Endothelial cell of umbilical vein (primary cell): ENCODE measurements at regions not wholly inside any gene's neighbourhood (a gene's known extent, or its start where the extent isn't known, plus 50 kb on each side); places are given as distances from the start of the nearest gene placed in this dataset.

Source experiments
- BruUV-seq: library from RNA; stranded (reverse); fragments of 400-500 nt; replicated peaks from 2 replicates; lab custom pipeline; 2021; lab: Mats Ljungman, UMichigan
- CTCF ChIA-PET: fragments of 300-600, 350-600 bp; sonication (Branson Sonifier 250); formaldehyde crosslinking; loops from one replicate; lab custom pipeline; 2021; ENCODE audit warnings: antibody characterized with exemption, inconsistent platforms; lab: Charles Lee
- POLR2A ChIA-PET: fragments of 300-600, 350-600 bp; sonication (Branson Sonifier 250); formaldehyde crosslinking; loops from one replicate; lab custom pipeline; 2021; ENCODE audit warnings: antibody characterized with exemption, inconsistent platforms; lab: Charles Lee
- DNase-seq: peaks from one replicate; pipeline ENCODE4 v3.0.0-alpha.2; 2011; ENCODE audit warnings: low read depth, low spot score
- FAIRE-seq: peaks from 2 replicates; lab custom pipeline; 2011; peaks lifted over from hg19 to GRCh38; lab: Jason Lieb, UNC
- H2AFZ ChIP-seq: 2 replicates; pipeline ENCODE4 v1.6.0; 2012; ENCODE audit warnings: low read depth, low read length, control low read depth, inconsistent platforms
- H3K27ac ChIP-seq: 2 replicates; pipeline ENCODE4 v1.5.1; 2011; ENCODE audit warnings: low read depth, mild to moderate bottlenecking, control low read depth, low read length, moderate library complexity; ENCODE audit not compliant: insufficient read depth
- H3K27me3 ChIP-seq, 2 experiments: 2 replicates each; pipeline versions ENCODE4 v1.6.0 to v1.6.1; 2011; ENCODE audit warnings: low read length in 2 of 2, mixed read lengths in 1 of 2; ENCODE audit not compliant: control insufficient read depth in 2 of 2, insufficient read depth in 2 of 2
- H3K36me3 ChIP-seq, 2 experiments: 2 replicates in 1 of 2; 3 replicates in 1 of 2; pipeline ENCODE4 v1.5.1; 2011; ENCODE audit warnings: low read length in 2 of 2, mild to moderate bottlenecking in 1 of 2, moderate library complexity in 1 of 2; ENCODE audit not compliant: control insufficient read depth in 2 of 2, insufficient read depth in 2 of 2; ENCODE audit errors: extremely low read depth in 1 of 2
- H3K4me1 ChIP-seq: 3 replicates; pipeline ENCODE4 v1.5.1; 2011; ENCODE audit warnings: mild to moderate bottlenecking, low read length; ENCODE audit not compliant: control insufficient read depth, insufficient read depth; ENCODE audit errors: extremely low read depth
- H3K4me2 ChIP-seq: 2 replicates; pipeline ENCODE4 v1.6.1; 2011; ENCODE audit warnings: low read length, control low read depth, mixed read lengths; ENCODE audit not compliant: insufficient read depth
- H3K4me3 ChIP-seq, 3 experiments: fragments of 200-600 bp in 1 of 3; sonication (generic), shearing (Covaris generic) in 1 of 3; replicated peaks in 1 of 3; 2 replicates each; pipeline ENCODE4 v1.5.1; 2011 to 2016; ENCODE audit warnings: control low read depth in 3 of 3, low read length in 3 of 3, mild to moderate bottlenecking in 2 of 3, inconsistent platforms in 1 of 3, low read depth in 1 of 3, moderate library complexity in 1 of 3; ENCODE audit not compliant: insufficient read depth in 1 of 3
- H3K79me2 ChIP-seq: 2 replicates; pipeline ENCODE4 v1.6.0; 2012; ENCODE audit warnings: low read length, inconsistent platforms; ENCODE audit not compliant: control insufficient read depth, insufficient read depth
- H3K9ac ChIP-seq: replicated peaks from 2 replicates; pipeline ENCODE3; 2011; ENCODE audit warnings: low read length, control low read depth; ENCODE audit not compliant: insufficient read depth; ENCODE audit errors: extremely low read depth
- H3K9me1 ChIP-seq: replicated peaks from 3 replicates; pipeline ENCODE4 v1.6.0; 2011; ENCODE audit warnings: mild to moderate bottlenecking, low read length; ENCODE audit not compliant: control insufficient read depth, insufficient read depth; ENCODE audit errors: extremely low read depth
- H3K9me3 ChIP-seq: replicated peaks from 2 replicates; pipeline ENCODE4 v1.5.1; 2012; ENCODE audit warnings: low read length, inconsistent platforms; ENCODE audit not compliant: control insufficient read depth, insufficient read depth
- H4K20me1 ChIP-seq: replicated peaks from 2 replicates; pipeline ENCODE3; 2011; ENCODE audit warnings: mild to moderate bottlenecking, low read length; ENCODE audit not compliant: control insufficient read depth, insufficient read depth; ENCODE audit errors: extremely low read depth
- CTCF ChIP-seq, 2 donors: IDR thresholded peaks; 1 replicate in 1 of 2; 2 replicates in 1 of 2; pipeline ENCODE4 v1.5.1; 2011; ENCODE audit warnings: low read length in 2 of 2, mild to moderate bottlenecking in 2 of 2, moderate library complexity in 2 of 2, control low read depth in 1 of 2, inconsistent platforms in 1 of 2, low read depth in 1 of 2; ENCODE audit not compliant: insufficient read depth in 1 of 2; ENCODE audit errors: extremely low read depth in 1 of 2
- EZH2 ChIP-seq: IDR thresholded peaks from 2 replicates; pipeline ENCODE4 v1.6.1; 2012; ENCODE audit warnings: borderline replicate concordance, low read depth, mild to moderate bottlenecking, moderate library complexity, low read length, inconsistent platforms; ENCODE audit not compliant: severe bottlenecking
- FOS ChIP-seq: IDR thresholded peaks from 2 replicates; pipeline ENCODE4 v1.6.1; 2011; ENCODE audit warnings: mild to moderate bottlenecking, low read length, moderate library complexity, borderline replicate concordance; ENCODE audit not compliant: insufficient read depth
- GATA2 ChIP-seq: IDR thresholded peaks from 2 replicates; pipeline ENCODE4 v1.7.0; 2011; ENCODE audit warnings: low read depth, mild to moderate bottlenecking, moderate library complexity, mixed read lengths, low read length; ENCODE audit not compliant: insufficient read length, insufficient read depth
- JUN ChIP-seq: IDR thresholded peaks from 2 replicates; pipeline ENCODE4 v1.6.1; 2011; ENCODE audit warnings: borderline replicate concordance, low read depth; ENCODE audit not compliant: insufficient read length, insufficient read depth
- MAX ChIP-seq: IDR thresholded peaks from 2 replicates; pipeline ENCODE4 v1.6.1; 2011; ENCODE audit not compliant: insufficient read depth, insufficient read length
- MYC ChIP-seq: IDR thresholded peaks from one replicate; pipeline ENCODE4 v1.6.1; 2011; ENCODE audit warnings: mild to moderate bottlenecking, low read depth, low read length
- POLR2A ChIP-seq: IDR thresholded peaks from 2 replicates; pipeline ENCODE4 v1.6.1; 2012; ENCODE audit warnings: low read depth, mild to moderate bottlenecking, control low read depth, low read length
- POLR2AphosphoS5 ChIP-seq: IDR thresholded peaks from 2 replicates; pipeline ENCODE4 v1.6.1; 2012; ENCODE audit warnings: low read depth, mild to moderate bottlenecking, control low read depth, low read length, moderate library complexity; ENCODE audit not compliant: insufficient read depth
- dilution Hi-C: fragments of 300-500 bp; cut with MboI; formaldehyde crosslinking; loops from one replicate; pipeline ENCODE4 v1.15.0; 2019; ENCODE audit warnings: low sequenced_read_pairs; ENCODE audit not compliant: extremely low pct_ligation_motif_present
- intact Hi-C: fragments of 100-400 bp; cut with micrococcal nuclease; formaldehyde crosslinking; loops from one replicate; pipeline ENCODE4 v1.10.0; 2022

GRCh38 chr4:182170417-182170935 is 72.7 kb upstream of the TENM3 start:
- Histone ChIP-seq H3K9ac (no peak overlapping the region), H3K27ac (no peak overlapping the region), H3K4me1 (no peaks in the 10 kb centered on the region), H3K4me2 (no peak overlapping the region), H3K79me2 (no peaks in the 10 kb centered on the region), H3K36me3 (no peaks in the 10 kb centered on the region), H3K9me3 (no peaks in the 10 kb centered on the region), H3K27me3 (no peaks in the 10 kb centered on the region), H3K9me1 (no peaks in the 10 kb centered on the region), H3K4me3 (no peak overlapping the region), H2AFZ (no peak overlapping the region), H4K20me1 (no peaks in the 10 kb centered on the region)
- intact Hi-C loops (no loop called here), dilution Hi-C loops (no loop called here)
- FAIRE-seq (peak; percentile 44), DNase-seq (no peak)
- TF ChIP-seq MAX = no peak
- no peak for TF ChIP-seq CTCF (IDR thresholded peaks at IDR 0.05; ENCODE audit: extremely low read depth in 1 of 2, insufficient read depth in 1 of 2, low read depth in 1 of 2, low read length in 2 of 2)
- no peak for TF ChIP-seq POLR2A
- BruUV-seq = no TSS peak
- ChIA-PET CTCF (no interaction called here), POLR2A (no interaction called here)

- intact Hi-C loops (no loop called here), dilution Hi-C loops (no loop called here)
- BruUV-seq = no TSS peak
- FAIRE-seq (no peak), DNase-seq (no peak)
- TF ChIP-seq EZH2 (no peak), MAX (no peak), FOS (no peak), GATA2 (no peak), MYC (no peak), JUN (no peak), POLR2A (no peak), CTCF (IDR thresholded peaks at IDR 0.05; ENCODE audit: extremely low read depth in 1 of 2, insufficient read depth in 1 of 2, low read depth in 1 of 2, low read length in 2 of 2) (no peak), POLR2AphosphoS5 (no peak)
- ChIA-PET POLR2A (no interaction called here), CTCF (no interaction called here)
- Histone ChIP-seq H3K9me1 (no peaks in the 10 kb centered on the region), H3K27me3 (no peaks in the 10 kb centered on the region), H3K4me1 (no peaks in the 10 kb centered on the region), H3K9ac (no peak overlapping the region), H3K79me2 (no peaks in the 10 kb centered on the region), H3K36me3 (no peaks in the 10 kb centered on the region), H3K4me2 (no peak overlapping the region), H3K27ac (no peak overlapping the region), H2AFZ (no peak overlapping the region), H3K9me3 (no peaks in the 10 kb centered on the region), H4K20me1 (no peaks in the 10 kb centered on the region), H3K4me3 (no peak overlapping the region)
Measured at GRCh38 chr4:182174979-182175378, 68.2 kb upstream of the TENM3 start.
